Liver (tissue), 3 donors: ENCODE measurements at regions not wholly inside any gene's neighbourhood (a gene's known extent, or its start where the extent isn't known, plus 50 kb on each side); places are given as distances from the start of the nearest gene placed in this dataset.

Experiments used
- CTCF ChIP-seq: fragments of 150-350 bp; IDR thresholded peaks from 2 replicates; pipeline ENCODE4 v1.5.1; 2017; ENCODE audit warnings: improper control_type of control experiment, low read depth, low read length; ENCODE audit not compliant: missing input control
- SP1 ChIP-seq: IDR thresholded peaks from 2 replicates; pipeline ENCODE4 v1.6.1; 2018; ENCODE audit warnings: antibody characterized with exemption, mild to moderate bottlenecking
- YY1 ChIP-seq: IDR thresholded peaks from 2 replicates; pipeline ENCODE4 v1.6.1; 2016; ENCODE audit warnings: antibody characterized with exemption, mild to moderate bottlenecking
- TF ChIP-seq, protein P1 (sequence below): IDR thresholded peaks from 2 replicates; pipeline ENCODE4 v1.6.1; 2016; ENCODE audit warnings: antibody characterized with exemption
- donor health status: healthy.
- donor health status: healthy.

DNA sequence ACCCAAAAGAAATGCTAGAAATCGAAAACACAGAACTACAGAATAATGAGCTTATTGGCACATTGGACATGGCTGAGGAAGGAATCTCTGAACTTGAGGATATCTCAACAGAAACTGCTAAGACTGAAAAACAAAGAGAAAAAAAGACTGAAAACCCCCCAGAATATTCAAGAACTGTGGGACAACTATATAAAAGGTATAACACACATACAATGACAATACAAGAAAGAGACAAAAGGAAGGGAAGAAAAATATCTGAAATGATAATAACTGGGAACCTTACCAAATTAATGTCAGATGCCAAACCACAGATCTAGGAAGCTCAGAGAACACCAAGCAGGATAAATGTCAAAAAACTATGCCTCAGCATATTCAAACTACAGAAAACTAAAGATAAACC is 68.6 kb upstream of the TNPO1 start:
- TF ChIP-seq SP1: no peak
- no peak for TF ChIP-seq CTCF
- no peak for TF ChIP-seq YY1
- TF ChIP-seq, protein P1, sequence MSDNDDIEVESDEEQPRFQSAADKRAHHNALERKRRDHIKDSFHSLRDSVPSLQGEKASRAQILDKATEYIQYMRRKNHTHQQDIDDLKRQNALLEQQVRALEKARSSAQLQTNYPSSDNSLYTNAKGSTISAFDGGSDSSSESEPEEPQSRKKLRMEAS: no peak
